Epithelial cell of esophagus (primary cell): ENCODE measurements at regions not wholly inside any gene's neighbourhood (a gene's known extent, or its start where the extent isn't known, plus 50 kb on each side); places are given as distances from the start of the nearest gene placed in this dataset.

Source experiments
- DNase-seq: peaks from one replicate; pipeline ENCODE4 v3.0.0; 2010; ENCODE audit warnings: low read depth
- H3K4me3 ChIP-seq: 2 replicates; pipeline ENCODE4 v1.5.1; 2011; ENCODE audit warnings: mild to moderate bottlenecking, low read length, control low read depth
- TF ChIP-seq, protein P1 (sequence below): IDR thresholded peaks from 2 replicates; pipeline ENCODE4 v1.5.1; 2011; ENCODE audit warnings: low read depth, mild to moderate bottlenecking, low read length, control low read depth, inconsistent platforms; ENCODE audit not compliant: insufficient read depth; ENCODE audit errors: missing control alignments

- TF ChIP-seq, protein P1, sequence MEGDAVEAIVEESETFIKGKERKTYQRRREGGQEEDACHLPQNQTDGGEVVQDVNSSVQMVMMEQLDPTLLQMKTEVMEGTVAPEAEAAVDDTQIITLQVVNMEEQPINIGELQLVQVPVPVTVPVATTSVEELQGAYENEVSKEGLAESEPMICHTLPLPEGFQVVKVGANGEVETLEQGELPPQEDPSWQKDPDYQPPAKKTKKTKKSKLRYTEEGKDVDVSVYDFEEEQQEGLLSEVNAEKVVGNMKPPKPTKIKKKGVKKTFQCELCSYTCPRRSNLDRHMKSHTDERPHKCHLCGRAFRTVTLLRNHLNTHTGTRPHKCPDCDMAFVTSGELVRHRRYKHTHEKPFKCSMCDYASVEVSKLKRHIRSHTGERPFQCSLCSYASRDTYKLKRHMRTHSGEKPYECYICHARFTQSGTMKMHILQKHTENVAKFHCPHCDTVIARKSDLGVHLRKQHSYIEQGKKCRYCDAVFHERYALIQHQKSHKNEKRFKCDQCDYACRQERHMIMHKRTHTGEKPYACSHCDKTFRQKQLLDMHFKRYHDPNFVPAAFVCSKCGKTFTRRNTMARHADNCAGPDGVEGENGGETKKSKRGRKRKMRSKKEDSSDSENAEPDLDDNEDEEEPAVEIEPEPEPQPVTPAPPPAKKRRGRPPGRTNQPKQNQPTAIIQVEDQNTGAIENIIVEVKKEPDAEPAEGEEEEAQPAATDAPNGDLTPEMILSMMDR = no peak
- no peak for DNase-seq
- no peak overlapping the region for H3K4me3 ChIP-seq
These were observed 161.8 kb downstream of the PJA2 start for GRCh38 chr5:109247986-109248385.

DNA sequence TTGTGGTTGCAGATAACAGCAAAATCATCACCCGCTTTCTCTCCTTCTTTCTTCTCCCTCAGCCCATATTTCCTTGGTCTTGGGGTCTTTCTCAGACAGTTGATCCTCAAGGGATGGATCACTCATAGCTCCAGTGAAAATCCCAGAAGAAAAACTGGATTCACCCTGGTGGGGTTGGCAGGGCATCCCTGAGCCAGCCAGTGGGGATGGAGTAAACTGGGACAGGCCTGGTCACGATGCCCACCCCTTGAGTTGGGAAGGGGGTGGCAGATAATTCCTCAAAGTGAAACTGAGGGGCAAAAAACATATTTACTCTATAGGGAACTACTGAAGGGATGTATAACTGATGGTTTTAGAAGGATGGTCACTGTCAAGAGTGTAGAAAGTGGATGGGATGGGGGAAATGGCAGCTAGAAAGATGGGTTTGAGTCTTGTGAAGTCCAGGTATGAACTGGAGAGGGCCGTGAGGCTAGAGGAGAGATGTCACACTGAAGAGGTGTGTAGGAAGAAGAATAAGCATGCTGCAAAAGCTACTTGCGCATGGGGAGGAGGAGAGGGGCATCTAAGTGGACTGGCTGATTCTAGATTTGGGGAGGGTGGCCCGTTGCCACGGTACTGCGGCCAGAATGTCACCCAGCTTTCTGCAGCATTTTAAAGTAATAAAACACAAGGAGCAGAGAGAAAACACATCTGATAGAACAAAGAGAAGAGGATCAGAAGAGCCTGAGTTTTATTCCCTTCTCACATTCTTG lies 162.8 kb downstream of the PJA2 start:
- TF ChIP-seq, protein P1 = no peak

More for the DNA sequence above, 162.8 kb downstream of the PJA2 start:
- no peak overlapping the region for H3K4me3 ChIP-seq
- no peak for DNase-seq
